ENCODE measurements at regions not wholly inside any gene's neighbourhood (a gene's known extent, or its start where the extent isn't known, plus 50 kb on each side); places are given as distances from the start of the nearest gene placed in this dataset.

DNA sequence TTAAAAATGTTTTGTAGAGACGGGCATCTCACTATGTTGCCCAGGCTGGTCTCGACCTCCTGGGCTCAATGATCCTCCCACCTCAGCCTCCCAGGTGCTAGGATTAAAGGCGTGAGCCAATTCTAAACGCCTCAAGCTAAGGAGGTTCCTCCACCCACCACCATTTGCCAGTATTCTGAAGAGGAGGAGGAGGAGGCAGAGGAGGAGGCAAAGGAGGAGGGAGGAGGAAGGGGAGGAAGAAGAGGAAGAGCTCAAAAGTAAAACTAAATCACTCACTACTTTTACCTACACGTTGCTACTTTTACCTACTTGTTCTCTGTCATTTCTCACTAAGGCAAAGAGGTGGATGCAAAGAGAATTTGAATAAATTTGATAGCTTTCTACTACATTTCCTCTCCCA is 63.6 kb upstream of the ARID1B start:
- TF ChIP-seq, protein P1, sequence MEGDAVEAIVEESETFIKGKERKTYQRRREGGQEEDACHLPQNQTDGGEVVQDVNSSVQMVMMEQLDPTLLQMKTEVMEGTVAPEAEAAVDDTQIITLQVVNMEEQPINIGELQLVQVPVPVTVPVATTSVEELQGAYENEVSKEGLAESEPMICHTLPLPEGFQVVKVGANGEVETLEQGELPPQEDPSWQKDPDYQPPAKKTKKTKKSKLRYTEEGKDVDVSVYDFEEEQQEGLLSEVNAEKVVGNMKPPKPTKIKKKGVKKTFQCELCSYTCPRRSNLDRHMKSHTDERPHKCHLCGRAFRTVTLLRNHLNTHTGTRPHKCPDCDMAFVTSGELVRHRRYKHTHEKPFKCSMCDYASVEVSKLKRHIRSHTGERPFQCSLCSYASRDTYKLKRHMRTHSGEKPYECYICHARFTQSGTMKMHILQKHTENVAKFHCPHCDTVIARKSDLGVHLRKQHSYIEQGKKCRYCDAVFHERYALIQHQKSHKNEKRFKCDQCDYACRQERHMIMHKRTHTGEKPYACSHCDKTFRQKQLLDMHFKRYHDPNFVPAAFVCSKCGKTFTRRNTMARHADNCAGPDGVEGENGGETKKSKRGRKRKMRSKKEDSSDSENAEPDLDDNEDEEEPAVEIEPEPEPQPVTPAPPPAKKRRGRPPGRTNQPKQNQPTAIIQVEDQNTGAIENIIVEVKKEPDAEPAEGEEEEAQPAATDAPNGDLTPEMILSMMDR (IDR thresholded peaks at IDR 0.05): no peak
- no peak for TF ChIP-seq POLR2A (IDR thresholded peaks at IDR 0.05)
